ENCODE measurements at regions not wholly inside any gene's neighbourhood (a gene's known extent, or its start where the extent isn't known, plus 50 kb on each side); places are given as distances from the start of the nearest gene placed in this dataset.

GRCh38 chr6:145206247-145206907, 528.9 kb downstream of the EPM2A start:
- TF ChIP-seq CTCF (conservative IDR thresholded peaks at IDR 0.05; ENCODE audit: low read depth in 2 of 2): no peak
- no peak for TF ChIP-seq EZH2phosphoT487 (IDR thresholded peaks at IDR 0.05; ENCODE audit: unreplicated experiment)

Measured in GM23338 (cell line).